Kidney epithelial cell (primary cell): ENCODE measurements at regions not wholly inside any gene's neighbourhood (a gene's known extent, or its start where the extent isn't known, plus 50 kb on each side); places are given as distances from the start of the nearest gene placed in this dataset.

ENCODE experiments used
- DNase-seq: peaks from one replicate; pipeline ENCODE4 v3.0.0-alpha.2; 2010; ENCODE audit warnings: low read depth
- H3K27me3 ChIP-seq: 2 replicates; pipeline ENCODE4 v1.6.0; 2011; ENCODE audit warnings: low read length; ENCODE audit not compliant: control insufficient read depth, insufficient read depth
- H3K36me3 ChIP-seq: 2 replicates; pipeline ENCODE4 v1.5.1; 2011; ENCODE audit warnings: low read length; ENCODE audit not compliant: control insufficient read depth, insufficient read depth
- H3K4me3 ChIP-seq: 2 replicates; pipeline ENCODE4 v1.5.1; 2011; ENCODE audit warnings: low read depth, mild to moderate bottlenecking, control low read depth, low read length
- CTCF ChIP-seq: IDR thresholded peaks from 2 replicates; pipeline ENCODE4 v1.5.1; 2011; ENCODE audit warnings: mild to moderate bottlenecking, moderate library complexity, low read length, control low read depth, inconsistent platforms; ENCODE audit not compliant: insufficient read depth, poor library complexity, severe bottlenecking

GRCh38 chr4:64146030-64146429, 263.2 kb downstream of the TECRL start:
- no peaks in the 10 kb centered on the region for H3K36me3 ChIP-seq
- H3K27me3 ChIP-seq, result no peaks in the 10 kb centered on the region
- DNase-seq, result no peak
- no peak for TF ChIP-seq CTCF
- no peak overlapping the region for H3K4me3 ChIP-seq

GRCh38 chr4:64144994-64145393, 264.3 kb downstream of the TECRL start:
- no peak overlapping the region for H3K4me3 ChIP-seq
- H3K27me3 ChIP-seq, result no peaks in the 10 kb centered on the region
- no peak for DNase-seq
- H3K36me3 ChIP-seq, result no peaks in the 10 kb centered on the region
- no peak for TF ChIP-seq CTCF

- H3K27me3 ChIP-seq, result no peaks in the 10 kb centered on the region
- H3K4me3 ChIP-seq, result no peak overlapping the region
- H3K36me3 ChIP-seq, result no peaks in the 10 kb centered on the region
- no peak for TF ChIP-seq CTCF
- no peak for DNase-seq
Observed at GRCh38 chr4:64130907-64131306, 278.3 kb downstream of the TECRL start.

- Histone ChIP-seq H3K27me3 (no peaks in the 10 kb centered on the region), H3K36me3 (no peaks in the 10 kb centered on the region), H3K4me3 (no peak overlapping the region)
- DNase-seq, result no peak
- TF ChIP-seq CTCF, result no peak
Observed at GRCh38 chr4:64125354-64125753, 283.9 kb downstream of the TECRL start.

- no peak for TF ChIP-seq CTCF
- DNase-seq, result no peak
- H3K4me3 ChIP-seq, result no peak overlapping the region
- no peaks in the 10 kb centered on the region for H3K27me3 ChIP-seq
- H3K36me3 ChIP-seq, result no peaks in the 10 kb centered on the region
Observed at GRCh38 chr4:64121803-64122202, 287.4 kb downstream of the TECRL start.

GRCh38 chr4:64105903-64106302, 303.3 kb downstream of the TECRL start:
- Histone ChIP-seq H3K27me3 (no peaks in the 10 kb centered on the region), H3K36me3 (no peaks in the 10 kb centered on the region), H3K4me3 (no peak overlapping the region)
- no peak for TF ChIP-seq CTCF
- no peak for DNase-seq
